ENCODE measurements at regions not wholly inside any gene's neighbourhood (a gene's known extent, or its start where the extent isn't known, plus 50 kb on each side); places are given as distances from the start of the nearest gene placed in this dataset.

DNA sequence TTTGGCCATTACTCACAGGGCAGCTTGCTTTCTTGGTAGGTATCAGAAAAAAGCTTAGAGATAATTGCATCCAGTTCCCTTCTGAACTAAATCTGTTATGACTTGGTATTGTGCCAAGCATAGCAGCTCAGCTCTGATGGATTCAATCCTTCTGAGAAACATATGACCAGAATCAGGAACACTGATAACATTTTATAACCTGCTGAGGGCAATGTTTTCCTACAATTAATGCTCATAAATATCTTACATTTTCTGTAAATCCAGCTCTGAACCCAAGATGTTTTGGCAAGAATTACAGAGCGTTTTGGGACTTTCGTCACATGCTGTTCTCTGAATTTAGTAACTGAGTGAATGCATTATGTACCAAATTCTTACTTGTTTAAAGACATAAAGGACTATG is 167.8 kb downstream of the KIF20B start:
- no peak for TF ChIP-seq EZH2 (IDR thresholded peaks at IDR 0.05; ENCODE audit: low read length, missing control alignments)
- TF ChIP-seq, protein P1, sequence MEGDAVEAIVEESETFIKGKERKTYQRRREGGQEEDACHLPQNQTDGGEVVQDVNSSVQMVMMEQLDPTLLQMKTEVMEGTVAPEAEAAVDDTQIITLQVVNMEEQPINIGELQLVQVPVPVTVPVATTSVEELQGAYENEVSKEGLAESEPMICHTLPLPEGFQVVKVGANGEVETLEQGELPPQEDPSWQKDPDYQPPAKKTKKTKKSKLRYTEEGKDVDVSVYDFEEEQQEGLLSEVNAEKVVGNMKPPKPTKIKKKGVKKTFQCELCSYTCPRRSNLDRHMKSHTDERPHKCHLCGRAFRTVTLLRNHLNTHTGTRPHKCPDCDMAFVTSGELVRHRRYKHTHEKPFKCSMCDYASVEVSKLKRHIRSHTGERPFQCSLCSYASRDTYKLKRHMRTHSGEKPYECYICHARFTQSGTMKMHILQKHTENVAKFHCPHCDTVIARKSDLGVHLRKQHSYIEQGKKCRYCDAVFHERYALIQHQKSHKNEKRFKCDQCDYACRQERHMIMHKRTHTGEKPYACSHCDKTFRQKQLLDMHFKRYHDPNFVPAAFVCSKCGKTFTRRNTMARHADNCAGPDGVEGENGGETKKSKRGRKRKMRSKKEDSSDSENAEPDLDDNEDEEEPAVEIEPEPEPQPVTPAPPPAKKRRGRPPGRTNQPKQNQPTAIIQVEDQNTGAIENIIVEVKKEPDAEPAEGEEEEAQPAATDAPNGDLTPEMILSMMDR (conservative IDR thresholded peaks at IDR 0.05 in 1 of 2, IDR thresholded peaks at IDR 0.05 in 1 of 2; ENCODE audit: low read depth in 1 of 2, low read length in 2 of 2) = no peak
- Histone ChIP-seq H3K27me3 (ENCODE audit: control insufficient read depth, insufficient read depth, low read length) (no peaks in the 10 kb centered on the region), H3K36me3 (ENCODE audit: control insufficient read depth, insufficient read depth, low read length) (no peaks in the 10 kb centered on the region), H2AFZ (ENCODE audit: low read length) (no peak overlapping the region), H3K79me2 (ENCODE audit: control insufficient read depth, insufficient read depth, low read length) (no peaks in the 10 kb centered on the region), H3K4me1 (ENCODE audit: control insufficient read depth, extremely low read depth, insufficient read depth, low read length) (no peaks in the 10 kb centered on the region), H4K20me1 (ENCODE audit: control insufficient read depth, extremely low read depth, insufficient read depth, low read length) (no peaks in the 10 kb centered on the region), H3K9ac (ENCODE audit: insufficient read depth, low read length) (no peak overlapping the region), H3K27ac (ENCODE audit: insufficient read depth, low read length) (no peak overlapping the region), H3K4me2 (ENCODE audit: extremely low read depth, insufficient read depth, low read length) (no peak overlapping the region), H3K4me3 (replicated peaks in 1 of 4; ENCODE audit: control extremely low read depth in 1 of 4, insufficient read depth in 1 of 4, low read depth in 3 of 4, low read length in 4 of 4) (no peak overlapping the region), H3K9me3 (ENCODE audit: control insufficient read depth, insufficient read depth, low read depth, low read length) (no peaks in the 10 kb centered on the region)
- DNase-seq (ENCODE audit: low read depth in 2 of 2) = peak in 1 of 2 donors; percentile 19

DNA sequence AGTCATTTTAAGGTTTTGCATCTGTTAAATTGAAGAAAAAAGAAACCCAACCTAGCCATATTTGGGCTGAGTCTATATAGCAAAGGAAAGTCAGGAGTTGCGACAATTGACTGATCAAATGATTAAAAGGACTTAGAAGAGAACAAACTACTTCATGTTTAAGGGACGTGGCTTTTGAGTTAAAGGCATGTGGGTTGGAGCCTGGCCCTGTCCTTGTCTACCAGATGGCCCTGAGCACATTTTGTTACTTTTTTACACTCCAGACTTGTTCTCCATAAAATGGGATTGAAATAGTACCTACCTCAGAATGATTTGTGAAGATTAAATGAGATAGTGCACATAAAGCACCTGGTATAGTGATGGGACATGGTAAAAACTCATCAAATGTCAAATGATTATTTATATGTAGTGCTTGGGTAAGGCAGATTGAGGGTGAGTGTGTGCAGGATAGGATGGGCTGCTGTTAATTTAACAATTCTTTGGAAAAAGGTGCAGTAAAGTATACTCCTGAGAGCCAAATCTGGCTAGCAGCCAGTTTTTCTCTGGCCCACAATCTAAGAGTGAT is 168.3 kb downstream of the KIF20B start:
- Histone ChIP-seq H3K27me3 (ENCODE audit: control insufficient read depth, insufficient read depth, low read length) (no peaks in the 10 kb centered on the region), H4K20me1 (ENCODE audit: control insufficient read depth, extremely low read depth, insufficient read depth, low read length) (no peaks in the 10 kb centered on the region), H2AFZ (ENCODE audit: low read length) (no peak overlapping the region), H3K4me2 (ENCODE audit: extremely low read depth, insufficient read depth, low read length) (no peak overlapping the region), H3K4me1 (ENCODE audit: control insufficient read depth, extremely low read depth, insufficient read depth, low read length) (no peaks in the 10 kb centered on the region), H3K27ac (ENCODE audit: insufficient read depth, low read length) (no peak overlapping the region), H3K36me3 (ENCODE audit: control insufficient read depth, insufficient read depth, low read length) (no peaks in the 10 kb centered on the region), H3K9ac (ENCODE audit: insufficient read depth, low read length) (no peak overlapping the region), H3K79me2 (ENCODE audit: control insufficient read depth, insufficient read depth, low read length) (no peaks in the 10 kb centered on the region), H3K9me3 (ENCODE audit: control insufficient read depth, insufficient read depth, low read depth, low read length) (no peaks in the 10 kb centered on the region), H3K4me3 (replicated peaks in 1 of 4; ENCODE audit: control extremely low read depth in 1 of 4, insufficient read depth in 1 of 4, low read depth in 3 of 4, low read length in 4 of 4) (no peak overlapping the region)
- DNase-seq (ENCODE audit: low read depth in 2 of 2) = no peak
- TF ChIP-seq, protein P1 (conservative IDR thresholded peaks at IDR 0.05 in 1 of 2, IDR thresholded peaks at IDR 0.05 in 1 of 2; ENCODE audit: low read depth in 1 of 2, low read length in 2 of 2) = no peak
- TF ChIP-seq EZH2 (IDR thresholded peaks at IDR 0.05; ENCODE audit: low read length, missing control alignments) = no peak

GRCh38 chr10:89870936-89871335 is 169.5 kb downstream of the KIF20B start:
- no peaks in the 10 kb centered on the region for H4K20me1 ChIP-seq (ENCODE audit: control insufficient read depth, extremely low read depth, insufficient read depth, low read length)
- H3K36me3 ChIP-seq (ENCODE audit: control insufficient read depth, insufficient read depth, low read length) = no peaks in the 10 kb centered on the region
- no peaks in the 10 kb centered on the region for H3K9me3 ChIP-seq (ENCODE audit: control insufficient read depth, insufficient read depth, low read depth, low read length)
- no peaks in the 10 kb centered on the region for H3K27me3 ChIP-seq (ENCODE audit: control insufficient read depth, insufficient read depth, low read length)
- no peak overlapping the region for H2AFZ ChIP-seq (ENCODE audit: low read length)
- no peaks in the 10 kb centered on the region for H3K4me1 ChIP-seq (ENCODE audit: control insufficient read depth, extremely low read depth, insufficient read depth, low read length)
- no peak overlapping the region for H3K9ac ChIP-seq (ENCODE audit: insufficient read depth, low read length)
- no peak for TF ChIP-seq EZH2 (IDR thresholded peaks at IDR 0.05; ENCODE audit: low read length, missing control alignments)
- TF ChIP-seq, protein P1 (conservative IDR thresholded peaks at IDR 0.05 in 1 of 2, IDR thresholded peaks at IDR 0.05 in 1 of 2; ENCODE audit: low read depth in 1 of 2, low read length in 2 of 2) = no peak
- DNase-seq (ENCODE audit: low read depth in 2 of 2) = no peak
- H3K79me2 ChIP-seq (ENCODE audit: control insufficient read depth, insufficient read depth, low read length) = no peaks in the 10 kb centered on the region
- no peak overlapping the region for H3K27ac ChIP-seq (ENCODE audit: insufficient read depth, low read length)
- no peak overlapping the region for H3K4me3 ChIP-seq (replicated peaks in 1 of 4; ENCODE audit: control extremely low read depth in 1 of 4, insufficient read depth in 1 of 4, low read depth in 3 of 4, low read length in 4 of 4)
- no peak overlapping the region for H3K4me2 ChIP-seq (ENCODE audit: extremely low read depth, insufficient read depth, low read length)

Data from fibroblast of lung (primary cell).